ENCODE measurements at regions not wholly inside any gene's neighbourhood (a gene's known extent, or its start where the extent isn't known, plus 50 kb on each side); places are given as distances from the start of the nearest gene placed in this dataset.

- no peak for TF ChIP-seq ZFP69B (tag by site-specific recombination; IDR thresholded peaks at IDR 0.05)
- no peak for TF ChIP-seq ZNF24 (tag by site-specific recombination; IDR thresholded peaks at IDR 0.05)
- TF ChIP-seq SALL2 (tag by site-specific recombination; IDR thresholded peaks at IDR 0.05; ENCODE audit: borderline replicate concordance): no peak
- peak; percentile 73 for TF ChIP-seq SCRT2 (tag by site-specific recombination; IDR thresholded peaks at IDR 0.05)
- TF ChIP-seq ZNF335 (tag by site-specific recombination; conservative IDR thresholded peaks at IDR 0.05): peak; percentile 54
- no peak for TF ChIP-seq ZNF473 (tag by site-specific recombination; IDR thresholded peaks at IDR 0.05)
- no peak for TF ChIP-seq KLF8 (tag by site-specific recombination; IDR thresholded peaks at IDR 0.05)
- TF ChIP-seq OVOL3 (tag by site-specific recombination; IDR thresholded peaks at IDR 0.05): no peak
- no peak for TF ChIP-seq ZNF324 (tag by site-specific recombination; IDR thresholded peaks at IDR 0.05)
- TF ChIP-seq ZNF132 (tag by site-specific recombination; IDR thresholded peaks at IDR 0.05; ENCODE audit: borderline replicate concordance): no peak
- TF ChIP-seq ZNF433 (tag by site-specific recombination; IDR thresholded peaks at IDR 0.05; ENCODE audit: low read depth): peak; percentile 2; the same call in 1 of the 2 replicates
- TF ChIP-seq, protein P1, sequence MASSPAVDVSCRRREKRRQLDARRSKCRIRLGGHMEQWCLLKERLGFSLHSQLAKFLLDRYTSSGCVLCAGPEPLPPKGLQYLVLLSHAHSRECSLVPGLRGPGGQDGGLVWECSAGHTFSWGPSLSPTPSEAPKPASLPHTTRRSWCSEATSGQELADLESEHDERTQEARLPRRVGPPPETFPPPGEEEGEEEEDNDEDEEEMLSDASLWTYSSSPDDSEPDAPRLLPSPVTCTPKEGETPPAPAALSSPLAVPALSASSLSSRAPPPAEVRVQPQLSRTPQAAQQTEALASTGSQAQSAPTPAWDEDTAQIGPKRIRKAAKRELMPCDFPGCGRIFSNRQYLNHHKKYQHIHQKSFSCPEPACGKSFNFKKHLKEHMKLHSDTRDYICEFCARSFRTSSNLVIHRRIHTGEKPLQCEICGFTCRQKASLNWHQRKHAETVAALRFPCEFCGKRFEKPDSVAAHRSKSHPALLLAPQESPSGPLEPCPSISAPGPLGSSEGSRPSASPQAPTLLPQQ (tag by site-specific recombination; IDR thresholded peaks at IDR 0.05): no peak
- no peak for TF ChIP-seq ZNF26 (tag by site-specific recombination; IDR thresholded peaks at IDR 0.05)
- no peak for TF ChIP-seq ZNF654 (tag by site-specific recombination; IDR thresholded peaks at IDR 0.05; ENCODE audit: low read depth)
- TF ChIP-seq, protein P2, sequence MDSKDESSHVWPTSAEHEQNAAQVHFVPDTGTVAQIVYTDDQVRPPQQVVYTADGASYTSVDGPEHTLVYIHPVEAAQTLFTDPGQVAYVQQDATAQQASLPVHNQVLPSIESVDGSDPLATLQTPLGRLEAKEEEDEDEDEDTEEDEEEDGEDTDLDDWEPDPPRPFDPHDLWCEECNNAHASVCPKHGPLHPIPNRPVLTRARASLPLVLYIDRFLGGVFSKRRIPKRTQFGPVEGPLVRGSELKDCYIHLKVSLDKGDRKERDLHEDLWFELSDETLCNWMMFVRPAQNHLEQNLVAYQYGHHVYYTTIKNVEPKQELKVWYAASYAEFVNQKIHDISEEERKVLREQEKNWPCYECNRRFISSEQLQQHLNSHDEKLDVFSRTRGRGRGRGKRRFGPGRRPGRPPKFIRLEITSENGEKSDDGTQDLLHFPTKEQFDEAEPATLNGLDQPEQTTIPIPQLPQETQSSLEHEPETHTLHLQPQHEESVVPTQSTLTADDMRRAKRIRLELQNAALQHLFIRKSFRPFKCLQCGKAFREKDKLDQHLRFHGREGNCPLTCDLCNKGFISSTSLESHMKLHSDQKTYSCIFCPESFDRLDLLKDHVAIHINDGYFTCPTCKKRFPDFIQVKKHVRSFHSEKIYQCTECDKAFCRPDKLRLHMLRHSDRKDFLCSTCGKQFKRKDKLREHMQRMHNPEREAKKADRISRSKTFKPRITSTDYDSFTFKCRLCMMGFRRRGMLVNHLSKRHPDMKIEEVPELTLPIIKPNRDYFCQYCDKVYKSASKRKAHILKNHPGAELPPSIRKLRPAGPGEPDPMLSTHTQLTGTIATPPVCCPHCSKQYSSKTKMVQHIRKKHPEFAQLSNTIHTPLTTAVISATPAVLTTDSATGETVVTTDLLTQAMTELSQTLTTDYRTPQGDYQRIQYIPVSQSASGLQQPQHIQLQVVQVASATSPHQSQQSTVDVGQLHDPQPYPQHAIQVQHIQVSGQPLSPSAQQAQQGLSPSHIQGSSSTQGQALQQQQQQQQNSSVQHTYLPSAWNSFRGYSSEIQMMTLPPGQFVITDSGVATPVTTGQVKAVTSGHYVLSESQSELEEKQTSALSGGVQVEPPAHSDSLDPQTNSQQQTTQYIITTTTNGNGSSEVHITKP (tag by site-specific recombination; IDR thresholded peaks at IDR 0.05): peak; percentile 90
- Histone ChIP-seq H3K9me3 (ENCODE audit: control insufficient read depth, insufficient read depth, low read depth, low read length) (no peaks in the 10 kb centered on the region), H3K36me3 (ENCODE audit: control insufficient read depth in 2 of 2, insufficient read depth in 1 of 2, low read length in 2 of 2) (no peaks in the 10 kb centered on the region), H3K4me1 (ENCODE audit: control insufficient read depth, insufficient read depth, low read length) (peaks cover 46% of the 10 kb centered on the region), H3K4me3 (ENCODE audit: low read depth, low read length) (no peak overlapping the region), H3K27ac (ENCODE audit: extremely low read depth, low read depth, low read length) (peak overlapping the region; percentile 96)
- POLR2A ChIA-PET: interaction anchor here (0.8 to 7.5 kb wide), 5 partner anchors 7 to 118 kb away, joined by 3 to 135 read pairs (median 8); partner anchors contain the start of gene IRF2BP2
- CTCF ChIA-PET: interaction anchor here (0.6 to 2.2 kb wide), 7 partner anchors 10 to 226 kb away, joined by 3 to 13 read pairs (median 5); no protein-coding TSS in a partner anchor
Observed at GRCh38 chr1:234725177-234726132, 115.5 kb upstream of the IRF2BP2 start.

DNA sequence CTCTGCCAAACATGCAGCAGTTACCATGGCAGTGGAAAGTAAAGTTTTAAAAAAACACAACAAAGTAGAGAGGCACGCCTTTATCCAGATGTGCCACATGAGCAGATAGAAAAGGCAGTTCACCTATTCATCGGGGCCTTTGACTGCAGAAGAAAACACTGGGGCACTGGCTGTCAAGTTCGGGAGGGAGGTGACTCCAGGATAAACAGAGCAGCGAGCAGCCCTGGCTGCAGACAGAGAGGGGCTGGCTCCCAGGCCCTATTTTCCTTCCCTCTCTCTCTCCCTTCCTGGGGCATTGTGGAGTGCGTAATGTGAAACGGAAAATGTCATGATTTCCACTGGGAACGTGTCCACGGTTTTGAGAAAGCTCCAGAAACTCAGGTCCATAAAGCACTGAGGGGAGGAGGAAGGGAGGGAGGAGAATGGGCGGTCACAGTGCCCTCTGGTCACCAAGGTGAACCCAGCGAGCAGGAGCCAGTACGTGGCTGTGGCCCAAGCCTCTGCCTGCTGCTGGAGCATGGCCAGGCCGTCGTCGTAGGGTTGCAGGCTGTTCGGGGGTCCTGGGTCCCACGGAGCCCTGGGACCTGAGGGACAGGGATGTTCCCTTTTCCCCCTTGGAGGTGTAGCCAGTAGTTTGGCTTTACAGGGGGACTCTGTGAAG is 114.7 kb upstream of the IRF2BP2 start:
- CTCF ChIA-PET: interaction anchor here (0.6 to 1.9 kb wide), 14 partner anchors 11 to 1392 kb away, joined by 3 to 13 read pairs (median 4); no protein-coding TSS in a partner anchor
- H3K36me3 ChIP-seq (ENCODE audit: control insufficient read depth in 2 of 2, insufficient read depth in 1 of 2, low read length in 2 of 2): no peaks in the 10 kb centered on the region
- H3K27ac ChIP-seq (ENCODE audit: extremely low read depth, low read depth, low read length): peak overlapping the region; percentile 96
- peaks cover 46% of the 10 kb centered on the region for H3K4me1 ChIP-seq (ENCODE audit: control insufficient read depth, insufficient read depth, low read length)
- no peak overlapping the region for H3K4me3 ChIP-seq (ENCODE audit: low read depth, low read length)
- POLR2A ChIA-PET: interaction anchor here (0.5 to 7.5 kb wide), 40 partner anchors 8 to 780 kb away, joined by 3 to 135 read pairs (median 4); partner anchors contain the start of genes B3GALNT2 and IRF2BP2
- no peaks in the 10 kb centered on the region for H3K9me3 ChIP-seq (ENCODE audit: control insufficient read depth, insufficient read depth, low read depth, low read length)
- TF ChIP-seq ZNF19 (tag by site-specific recombination; IDR thresholded peaks at IDR 0.05; ENCODE audit: low read depth) (no peak), KLF16 (tag by site-specific recombination; IDR thresholded peaks at IDR 0.05) (no peak; the same call in 1 of the 2 replicates), ZNF37A (tag by site-specific recombination; IDR thresholded peaks at IDR 0.05) (no peak), KLF10 (tag by site-specific recombination; IDR thresholded peaks at IDR 0.05) (0 out of 2 replicates have a peak, but pooled peaks have one; percentile 12), ZNF843 (tag by site-specific recombination; IDR thresholded peaks at IDR 0.05) (no peak), ZNF473 (tag by site-specific recombination; IDR thresholded peaks at IDR 0.05) (no peak), OVOL3 (tag by site-specific recombination; IDR thresholded peaks at IDR 0.05) (no peak), ZNF202 (tag by site-specific recombination; IDR thresholded peaks at IDR 0.05; ENCODE audit: borderline replicate concordance) (no peak), ZBTB26 (tag by site-specific recombination; optimal IDR thresholded peaks at IDR 0.05) (no peak), ZNF426 (tag by site-specific recombination; IDR thresholded peaks at IDR 0.05) (no peak)

Measured in HEK293 (cell line).